GM19099 (cell line): ENCODE measurements at regions not wholly inside any gene's neighbourhood (a gene's known extent, or its start where the extent isn't known, plus 50 kb on each side); places are given as distances from the start of the nearest gene placed in this dataset.

Experiments used
- POLR2A ChIP-seq: IDR thresholded peaks from 3 replicates; pipeline ENCODE4 v1.6.1; 2011; ENCODE audit warnings: low read depth; ENCODE audit not compliant: insufficient read length; ENCODE audit errors: extremely low read depth

DNA sequence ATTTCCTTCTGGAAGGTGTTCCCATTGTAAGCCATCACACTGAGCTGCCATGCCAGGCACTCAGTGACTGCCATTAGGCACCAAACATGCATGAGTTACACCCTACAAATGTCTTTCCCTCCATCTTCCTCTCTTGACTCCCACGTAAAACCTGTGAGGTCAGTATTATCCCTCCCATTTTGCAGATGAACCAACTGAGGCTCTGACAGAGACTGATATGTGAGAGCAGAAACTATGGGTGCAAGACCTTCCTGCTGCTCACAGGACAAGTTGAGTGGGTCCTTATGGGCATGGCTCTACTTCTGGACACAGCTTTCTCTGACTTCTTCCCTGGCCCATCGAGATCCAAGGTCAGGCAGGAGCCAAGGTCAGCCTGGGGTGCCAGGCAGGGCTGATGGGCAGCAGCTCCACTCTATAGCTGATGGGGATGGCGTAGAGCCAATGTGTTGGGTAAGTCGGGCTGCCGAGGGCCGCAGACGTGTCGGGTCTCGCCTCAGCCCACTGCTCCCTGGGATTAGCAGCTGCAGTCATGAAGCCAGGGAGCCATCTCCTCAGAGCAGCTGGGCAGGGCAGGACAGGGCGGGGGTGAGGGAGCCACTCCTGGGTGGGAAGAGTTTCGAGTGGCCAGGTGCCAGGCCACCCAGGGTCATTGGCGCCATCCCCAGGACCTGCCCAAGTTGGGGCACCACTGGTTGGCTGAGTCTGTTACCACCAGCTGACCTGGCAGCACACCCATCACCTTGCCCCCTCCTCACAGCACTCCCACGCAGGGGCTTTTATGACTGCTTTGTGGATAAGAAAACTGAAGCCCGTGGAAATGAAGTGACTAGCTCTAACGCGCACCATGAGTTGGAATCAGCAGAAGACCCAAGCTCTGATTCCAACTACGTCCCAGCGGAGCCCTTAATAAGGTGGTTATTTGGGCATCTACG, 117.8 kb upstream of the ZMIZ1 start:
- TF ChIP-seq POLR2A, result no peak

- no peak for TF ChIP-seq POLR2A
Observed at GRCh38 chr10:78952030-78952429, 116.7 kb upstream of the ZMIZ1 start.

DNA sequence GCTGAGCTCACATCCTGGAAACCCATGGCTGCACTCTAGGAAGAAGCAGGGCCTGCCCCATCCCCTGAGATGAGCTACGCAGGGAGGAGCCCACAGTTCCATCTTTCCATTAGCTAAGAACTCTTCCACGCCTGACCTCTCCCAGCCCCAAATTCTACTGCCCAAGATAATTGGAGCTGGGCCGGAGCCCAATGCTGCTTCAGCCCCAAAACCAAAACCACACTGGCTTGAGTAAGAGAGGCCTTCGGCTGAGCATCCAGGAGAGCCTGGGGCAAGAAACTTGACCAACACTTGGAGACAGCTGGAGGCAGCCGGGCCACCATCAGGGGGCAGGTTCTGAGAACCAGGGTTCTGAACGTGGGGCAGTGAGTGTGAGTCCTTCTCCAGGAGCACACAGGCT, 116.1 kb upstream of the ZMIZ1 start:
- no peak for TF ChIP-seq POLR2A

GRCh38 chr10:78953113-78953798, 115.5 kb upstream of the ZMIZ1 start:
- no peak for TF ChIP-seq POLR2A

DNA sequence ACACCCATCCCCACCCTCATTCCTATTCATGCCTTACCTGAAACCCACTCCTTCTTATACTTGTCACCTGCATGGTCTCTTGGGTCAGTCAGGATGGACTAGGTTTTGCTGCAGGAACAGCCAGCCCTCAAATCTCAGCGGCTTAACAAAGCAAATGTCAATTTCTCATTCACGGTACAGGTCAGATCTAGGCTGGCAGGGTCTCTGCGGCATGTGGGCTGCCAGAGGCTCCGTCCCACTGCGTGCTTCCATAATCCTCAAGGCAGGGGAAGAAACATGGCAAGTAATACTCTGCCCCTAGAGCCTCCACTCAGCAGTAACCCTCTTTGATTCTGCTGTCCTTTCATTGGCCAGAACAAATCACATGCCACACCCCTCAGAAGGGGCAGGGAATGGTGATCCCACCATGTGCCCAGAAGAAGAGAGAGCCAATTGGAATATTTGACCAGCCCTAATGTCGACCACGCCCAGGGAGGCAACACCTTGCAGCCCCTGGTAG, 114.9 kb upstream of the ZMIZ1 start:
- no peak for TF ChIP-seq POLR2A

DNA sequence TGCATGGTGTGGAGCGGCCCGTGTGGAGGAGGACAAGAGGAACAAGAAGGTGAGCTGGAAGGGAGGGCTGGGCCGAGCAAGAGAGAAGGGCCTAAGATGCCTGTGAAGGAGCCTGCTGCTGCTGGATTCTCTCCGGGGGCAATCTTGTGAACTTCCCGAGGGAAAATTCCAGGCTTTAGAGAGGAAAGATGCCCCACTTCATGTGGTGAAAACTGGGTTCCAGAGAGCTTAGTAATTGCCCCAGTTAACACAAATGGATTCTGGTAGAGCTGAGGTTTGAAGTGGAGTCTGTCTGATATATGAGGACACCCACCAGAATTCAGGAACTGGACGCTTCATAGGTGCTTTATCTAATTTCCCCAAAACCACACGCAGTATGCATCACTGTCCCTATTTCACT, 114.1 kb upstream of the ZMIZ1 start:
- TF ChIP-seq POLR2A, result no peak

DNA sequence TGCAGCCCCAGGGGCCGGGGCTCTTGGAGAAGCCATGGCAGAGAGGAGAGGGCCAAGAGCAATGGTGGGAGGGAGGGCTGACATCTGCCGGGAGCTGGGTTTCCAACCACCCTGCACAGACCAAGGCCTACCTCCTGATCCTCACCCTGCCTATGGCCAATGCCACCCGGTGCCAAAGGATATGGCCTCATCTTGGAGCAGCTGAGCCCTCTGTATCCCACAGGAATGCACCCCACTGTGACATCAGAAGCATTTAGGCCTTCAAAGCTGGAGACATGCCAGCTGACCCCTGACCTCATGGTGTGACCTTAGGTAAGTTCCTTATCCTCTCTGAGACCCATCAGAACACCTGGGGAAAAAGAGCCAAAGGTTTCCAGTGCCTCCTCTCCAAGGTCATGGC, 113.6 kb upstream of the ZMIZ1 start:
- no peak for TF ChIP-seq POLR2A

GRCh38 chr10:78956391-78956790, 112.4 kb upstream of the ZMIZ1 start:
- TF ChIP-seq POLR2A, result no peak

DNA sequence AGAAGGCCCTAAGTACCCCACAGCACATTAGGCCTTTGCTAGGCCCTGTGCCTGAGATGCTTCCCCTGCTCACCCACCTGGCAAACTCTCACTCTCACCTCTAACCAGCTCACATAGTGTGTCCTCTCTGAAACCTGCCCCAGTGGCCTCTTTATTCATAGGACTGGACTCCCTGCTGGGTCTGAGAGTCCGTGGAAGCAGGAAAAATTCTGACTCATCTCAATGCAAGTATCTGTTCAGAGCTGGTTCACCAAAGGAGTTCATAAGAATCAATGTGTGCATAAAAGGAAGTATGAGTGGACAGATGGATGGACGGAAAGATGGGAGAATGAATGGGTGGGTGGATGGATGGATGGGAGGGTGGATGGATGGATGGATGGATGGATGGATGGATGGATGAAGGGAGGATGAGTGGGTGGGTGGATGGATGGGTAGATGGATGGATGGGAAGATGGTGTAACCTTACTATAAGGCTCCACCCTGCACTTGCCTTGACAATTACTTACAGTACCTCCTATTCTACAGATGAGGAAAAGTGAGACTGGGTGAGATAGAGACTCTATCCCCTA, 111.2 kb upstream of the ZMIZ1 start:
- no peak for TF ChIP-seq POLR2A

DNA sequence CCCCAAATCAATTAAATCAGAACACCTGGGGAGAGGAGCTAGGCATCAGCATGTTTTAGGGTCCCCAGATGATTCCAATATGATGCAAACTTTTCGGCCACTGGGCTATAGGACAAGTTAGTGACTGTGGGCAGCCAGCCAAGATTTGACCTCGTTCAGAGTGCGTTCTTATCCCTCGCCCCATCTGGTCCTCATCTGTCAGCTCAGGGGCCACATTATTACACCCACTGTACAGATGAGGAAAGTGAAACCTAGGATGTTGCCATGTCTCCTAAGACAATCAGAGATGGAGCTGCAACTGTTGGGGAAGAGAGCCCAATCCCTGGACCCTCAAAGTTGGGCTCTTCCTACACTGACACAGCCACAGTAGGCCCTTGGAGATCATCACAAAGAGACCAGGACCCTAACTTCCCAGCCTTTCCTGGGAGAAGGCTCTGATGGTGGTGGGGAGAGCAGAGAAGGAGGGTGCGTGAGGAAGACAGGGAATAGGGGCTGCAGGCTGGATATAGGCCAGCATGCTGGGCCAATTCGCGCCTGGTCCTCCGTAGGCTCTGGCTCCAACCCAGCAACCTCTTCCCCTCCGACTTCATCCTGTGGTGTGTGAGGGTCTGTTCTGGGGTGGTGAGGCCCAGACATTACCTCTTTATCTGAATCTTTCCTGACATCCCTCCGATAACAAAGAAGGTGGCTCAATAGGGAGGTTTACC, 109.4 kb upstream of the ZMIZ1 start:
- no peak for TF ChIP-seq POLR2A

DNA sequence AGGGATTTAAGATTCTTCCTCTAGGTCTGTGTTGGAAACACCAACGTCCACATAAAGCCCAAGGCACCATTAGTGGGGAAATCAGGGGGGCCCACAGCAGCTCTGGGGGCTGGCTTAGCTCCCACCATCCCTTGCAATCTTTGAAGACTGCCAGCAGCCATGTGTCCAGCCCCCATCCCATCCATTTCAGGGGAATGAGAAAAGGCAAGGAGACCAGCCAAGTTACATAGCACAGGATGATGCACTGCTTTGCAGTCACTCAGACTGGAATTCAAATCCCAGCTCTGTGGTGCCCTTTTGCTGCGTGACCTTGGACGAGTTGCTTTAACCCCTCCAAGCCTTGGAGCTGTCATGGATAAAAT, 108.9 kb upstream of the ZMIZ1 start:
- TF ChIP-seq POLR2A, result no peak

DNA sequence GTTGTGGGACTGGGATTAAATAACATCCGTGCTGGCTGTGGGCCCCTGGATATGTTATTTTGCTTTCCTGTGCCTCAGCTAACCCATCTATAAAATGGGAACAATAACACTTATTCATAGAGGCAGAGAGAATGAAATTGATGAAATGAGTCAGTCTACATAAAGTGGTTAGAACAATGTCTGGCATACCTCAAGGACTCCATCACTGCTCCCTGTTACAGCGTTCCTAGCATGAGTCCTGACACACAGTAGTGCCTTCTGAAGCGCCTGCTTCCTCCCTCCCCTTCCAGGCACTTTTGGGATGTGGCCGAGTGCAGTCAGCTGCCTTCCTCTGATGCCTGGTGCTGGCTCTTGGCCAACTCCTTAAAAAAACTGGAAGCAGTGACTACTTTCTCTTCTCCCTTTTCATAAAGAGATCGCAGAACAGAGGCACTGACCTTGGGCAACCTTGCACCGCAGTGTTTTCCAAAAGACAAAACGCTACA, 108.4 kb upstream of the ZMIZ1 start:
- TF ChIP-seq POLR2A, result no peak

DNA sequence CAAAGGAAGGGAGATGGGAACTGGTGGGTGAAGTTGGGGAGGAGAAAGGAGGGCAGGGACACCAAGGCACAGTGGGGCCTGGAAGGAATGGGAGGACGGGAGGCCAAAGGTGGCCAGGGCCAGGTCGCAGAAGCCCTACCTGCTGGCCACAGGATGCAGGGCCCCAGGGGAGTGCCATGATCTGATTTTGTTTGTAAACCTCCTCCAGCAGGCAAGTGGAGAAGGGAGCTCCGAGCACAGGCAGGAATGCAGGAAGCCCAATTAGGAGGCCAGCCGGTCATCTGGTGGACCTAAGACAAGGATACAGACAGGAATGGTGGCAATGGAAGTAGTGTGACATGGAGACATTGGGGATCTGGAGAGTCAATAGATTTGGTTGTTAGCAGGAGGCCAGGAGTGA, 107.0 kb upstream of the ZMIZ1 start:
- TF ChIP-seq POLR2A, result no peak

DNA sequence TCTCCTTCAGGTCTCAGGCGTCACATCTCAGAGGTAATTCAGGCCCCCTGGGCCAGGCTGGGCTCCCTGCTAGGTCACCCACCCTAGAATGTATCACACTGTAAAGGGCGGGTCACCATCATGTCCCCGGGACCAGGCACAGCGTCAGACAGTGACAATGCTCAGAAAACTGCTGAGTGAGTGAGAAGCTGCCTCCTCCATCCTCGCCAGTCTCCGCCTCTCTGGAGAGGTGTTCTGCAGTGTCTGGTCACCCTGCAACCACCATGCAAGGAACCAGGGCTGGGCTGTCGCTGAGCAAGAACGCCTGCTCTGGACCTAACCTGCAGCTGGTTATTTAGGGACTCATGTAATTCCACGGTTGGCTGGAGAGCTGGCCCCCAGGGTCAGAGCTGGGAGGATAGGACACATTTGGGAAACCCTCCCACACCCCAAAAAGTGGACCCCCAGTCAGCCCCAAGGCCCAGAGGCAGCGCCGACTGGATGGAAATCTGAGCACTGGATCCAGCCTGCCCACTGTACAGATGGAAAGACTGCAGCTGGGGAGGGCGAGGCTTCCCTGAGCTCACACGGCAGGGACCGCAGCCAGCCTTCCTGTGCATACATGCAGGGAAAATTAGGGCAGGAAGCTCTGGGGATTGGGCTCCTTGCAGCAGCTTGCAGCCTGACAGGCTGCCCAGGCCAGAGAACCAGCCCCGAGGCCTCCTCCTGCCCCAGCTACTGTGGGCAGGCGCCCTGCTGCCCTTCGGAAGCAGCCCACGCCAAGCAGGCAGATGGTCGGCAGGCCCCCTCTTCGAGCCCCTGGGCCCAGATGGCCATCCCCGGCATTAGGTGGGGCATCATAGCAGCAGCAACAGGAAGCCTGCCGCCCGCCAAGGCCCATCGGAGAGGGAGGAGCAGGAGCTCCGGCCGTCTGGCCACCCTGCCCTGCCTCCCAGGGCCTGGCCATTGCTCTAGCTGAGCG, 105.4 kb upstream of the ZMIZ1 start:
- TF ChIP-seq POLR2A, result no peak
